Epithelial cell of esophagus (primary cell): ENCODE measurements at regions not wholly inside any gene's neighbourhood (a gene's known extent, or its start where the extent isn't known, plus 50 kb on each side); places are given as distances from the start of the nearest gene placed in this dataset.
"Not testable (repeated sequence)": the region's sequence is repeated elsewhere in the genome, so short reads cannot be mapped to it uniquely, and the experiment has no call there.

Source experiments
- DNase-seq: peaks from one replicate; pipeline ENCODE4 v3.0.0; 2010; ENCODE audit warnings: low read depth
- H3K4me3 ChIP-seq: 2 replicates; pipeline ENCODE4 v1.5.1; 2011; ENCODE audit warnings: mild to moderate bottlenecking, low read length, control low read depth
- TF ChIP-seq, protein P1 (sequence below): IDR thresholded peaks from 2 replicates; pipeline ENCODE4 v1.5.1; 2011; ENCODE audit warnings: low read depth, mild to moderate bottlenecking, low read length, control low read depth, inconsistent platforms; ENCODE audit not compliant: insufficient read depth; ENCODE audit errors: missing control alignments

DNA sequence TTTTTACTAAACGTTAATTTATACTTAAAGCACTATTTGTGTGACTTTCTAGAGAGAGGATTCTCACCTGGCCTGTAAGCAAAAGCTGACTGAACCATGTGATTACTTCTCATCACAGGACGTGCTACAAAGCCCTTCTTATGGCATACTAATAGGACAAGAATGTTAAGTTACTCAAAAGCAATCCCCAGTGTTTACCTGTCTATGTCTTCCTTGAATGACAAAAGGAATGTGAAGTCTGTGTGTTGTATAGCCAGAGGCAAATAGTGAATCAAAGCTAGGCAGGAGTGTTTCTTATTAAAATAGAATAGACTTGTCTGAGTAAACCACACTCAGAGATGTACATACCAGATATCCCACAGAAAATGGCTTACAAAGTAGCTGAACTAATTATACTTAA, 1465.5 kb downstream of the SUCLG1 start:
- H3K4me3 ChIP-seq, result no peak overlapping the region
- peak; percentile 98 for DNase-seq
- TF ChIP-seq, protein P1, sequence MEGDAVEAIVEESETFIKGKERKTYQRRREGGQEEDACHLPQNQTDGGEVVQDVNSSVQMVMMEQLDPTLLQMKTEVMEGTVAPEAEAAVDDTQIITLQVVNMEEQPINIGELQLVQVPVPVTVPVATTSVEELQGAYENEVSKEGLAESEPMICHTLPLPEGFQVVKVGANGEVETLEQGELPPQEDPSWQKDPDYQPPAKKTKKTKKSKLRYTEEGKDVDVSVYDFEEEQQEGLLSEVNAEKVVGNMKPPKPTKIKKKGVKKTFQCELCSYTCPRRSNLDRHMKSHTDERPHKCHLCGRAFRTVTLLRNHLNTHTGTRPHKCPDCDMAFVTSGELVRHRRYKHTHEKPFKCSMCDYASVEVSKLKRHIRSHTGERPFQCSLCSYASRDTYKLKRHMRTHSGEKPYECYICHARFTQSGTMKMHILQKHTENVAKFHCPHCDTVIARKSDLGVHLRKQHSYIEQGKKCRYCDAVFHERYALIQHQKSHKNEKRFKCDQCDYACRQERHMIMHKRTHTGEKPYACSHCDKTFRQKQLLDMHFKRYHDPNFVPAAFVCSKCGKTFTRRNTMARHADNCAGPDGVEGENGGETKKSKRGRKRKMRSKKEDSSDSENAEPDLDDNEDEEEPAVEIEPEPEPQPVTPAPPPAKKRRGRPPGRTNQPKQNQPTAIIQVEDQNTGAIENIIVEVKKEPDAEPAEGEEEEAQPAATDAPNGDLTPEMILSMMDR, result no peak

DNA sequence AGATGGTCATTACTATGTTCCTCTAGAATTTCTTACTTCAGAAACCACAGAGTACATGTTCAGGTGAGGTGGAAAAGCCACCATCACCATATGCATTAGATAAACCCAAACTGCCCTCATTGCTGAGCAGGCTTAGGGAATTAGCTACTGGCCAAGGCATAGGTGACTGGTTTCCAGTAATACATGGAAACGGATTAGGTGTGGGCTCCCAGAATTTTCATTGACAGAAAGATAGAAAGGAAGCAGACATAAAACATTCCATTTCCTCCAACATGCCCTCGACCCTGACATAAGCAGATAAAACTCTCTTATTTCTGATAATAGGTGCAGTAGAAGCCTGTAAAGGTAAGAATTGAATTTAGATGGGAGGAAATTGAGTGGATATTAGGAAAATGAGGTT, 1466.1 kb downstream of the SUCLG1 start:
- H3K4me3 ChIP-seq, result no peak overlapping the region
- no peak for DNase-seq
- TF ChIP-seq, protein P1, result no peak

DNA sequence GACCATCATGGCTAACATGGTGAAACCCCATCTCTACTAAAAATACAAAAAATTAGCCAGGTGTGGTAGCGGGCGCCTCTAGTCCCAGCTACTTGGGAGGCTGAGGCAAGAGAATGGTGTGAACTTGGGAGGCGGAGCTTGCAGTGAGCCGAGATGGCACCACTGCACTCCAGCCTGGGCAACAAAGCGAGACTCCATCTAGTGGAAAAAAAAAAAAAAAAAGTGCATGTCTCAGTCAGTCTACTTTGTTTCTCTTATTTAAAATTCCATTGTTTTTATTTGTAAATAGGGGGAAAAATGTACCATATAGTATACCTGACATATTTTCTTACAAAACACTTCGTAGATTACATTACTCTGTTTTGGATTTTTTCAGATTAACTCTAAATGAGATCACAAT, 1471.4 kb downstream of the SUCLG1 start:
- not testable (repeated sequence) for DNase-seq, H3K4me3 ChIP-seq

DNA sequence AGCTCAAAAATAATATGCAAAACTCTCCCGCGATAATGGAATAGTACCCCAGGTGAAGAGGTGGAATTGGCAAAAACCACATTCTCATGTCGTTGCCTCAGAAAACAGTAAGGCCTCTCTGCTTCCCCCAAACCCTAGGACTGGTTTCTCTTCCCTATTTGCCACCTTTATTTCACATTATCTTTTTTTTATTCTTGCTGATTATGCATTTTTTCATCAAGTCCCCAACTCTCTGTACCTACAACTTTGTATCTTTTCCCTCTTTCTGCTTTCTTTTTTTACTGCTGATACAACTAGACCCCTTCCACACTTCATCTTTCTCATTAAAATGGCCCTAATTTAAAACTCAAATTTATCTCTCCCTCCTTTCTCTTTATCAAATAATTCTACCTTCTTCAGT, 1472.2 kb downstream of the SUCLG1 start:
- TF ChIP-seq, protein P1, result no peak
- no peak for DNase-seq
- H3K4me3 ChIP-seq, result no peak overlapping the region

DNA sequence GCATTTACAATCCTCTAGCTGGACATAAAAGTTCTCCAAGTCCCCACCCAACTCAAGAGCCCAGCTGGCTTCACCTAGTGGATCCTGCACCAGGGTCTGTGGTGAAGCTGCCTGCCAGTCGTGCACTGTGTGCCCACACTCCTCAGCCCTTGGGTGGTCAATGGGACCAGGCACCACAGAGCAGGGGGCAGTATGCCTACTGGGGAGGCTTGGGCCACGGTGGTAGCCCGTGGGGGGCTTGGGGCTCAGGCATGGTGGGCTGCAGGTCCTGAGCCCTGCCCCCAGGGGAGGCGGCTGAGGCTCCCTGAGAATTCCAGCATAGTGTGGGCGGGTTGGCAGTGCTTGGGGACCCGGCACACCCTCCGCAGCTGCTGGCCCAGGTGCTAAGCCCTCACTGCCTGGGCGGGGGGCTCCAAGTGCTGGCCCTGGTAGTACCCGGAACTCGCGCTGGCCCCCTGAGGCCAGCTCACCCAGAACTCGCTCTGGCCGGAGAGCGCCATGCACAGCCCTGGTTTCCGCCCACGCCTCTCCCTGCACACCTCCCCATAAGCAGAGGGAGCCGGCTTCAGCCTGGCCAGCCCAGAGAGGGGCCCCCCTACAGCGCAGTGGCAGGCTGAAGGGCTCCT, 1473.4 kb downstream of the SUCLG1 start:
- H3K4me3 ChIP-seq, result no peak overlapping the region
- TF ChIP-seq, protein P1, result no peak
- DNase-seq, result no peak

DNA sequence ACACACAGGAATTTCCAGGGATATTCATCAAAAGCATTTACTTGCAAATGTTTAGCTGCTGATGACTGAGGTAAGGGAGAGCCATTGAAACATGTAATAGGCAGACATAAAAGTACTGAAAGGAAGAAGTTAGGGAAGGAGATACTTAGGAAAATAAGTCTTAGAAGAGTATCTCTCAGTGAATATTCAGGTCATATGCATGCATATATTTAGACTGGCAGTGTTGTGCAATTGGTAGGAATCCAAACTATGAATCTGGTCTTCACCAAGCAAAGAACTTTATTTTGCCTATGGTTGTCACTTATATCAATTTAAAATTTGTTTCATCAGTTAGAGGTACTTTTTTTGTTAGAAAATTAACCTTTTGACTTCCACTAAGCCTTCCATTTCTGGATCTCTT, 1490.7 kb downstream of the SUCLG1 start:
- DNase-seq, result peak; percentile 26
- H3K4me3 ChIP-seq, result no peak overlapping the region
- TF ChIP-seq, protein P1, result no peak

DNA sequence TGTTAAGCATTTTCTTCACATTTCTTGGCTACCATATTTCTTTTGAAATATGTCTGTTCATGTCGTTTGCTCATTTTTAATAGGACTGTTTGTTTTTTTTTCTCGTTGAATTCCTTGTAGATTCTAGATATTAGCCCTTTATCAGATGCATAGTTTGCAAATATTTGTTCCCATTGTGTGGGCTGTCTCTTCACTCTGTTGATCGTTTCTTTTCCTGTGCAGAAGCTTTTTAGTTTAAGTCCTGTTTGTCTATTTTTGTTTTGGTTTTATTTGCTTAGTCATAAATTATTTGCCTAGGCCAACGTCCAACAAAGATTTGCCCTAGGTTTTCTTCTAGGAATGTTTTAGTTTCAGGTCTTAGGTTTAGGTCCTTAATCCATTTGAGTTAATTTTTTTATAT, 1494.7 kb downstream of the SUCLG1 start:
- TF ChIP-seq, protein P1, result no peak
- no peak overlapping the region for H3K4me3 ChIP-seq
- DNase-seq, result no peak

DNA sequence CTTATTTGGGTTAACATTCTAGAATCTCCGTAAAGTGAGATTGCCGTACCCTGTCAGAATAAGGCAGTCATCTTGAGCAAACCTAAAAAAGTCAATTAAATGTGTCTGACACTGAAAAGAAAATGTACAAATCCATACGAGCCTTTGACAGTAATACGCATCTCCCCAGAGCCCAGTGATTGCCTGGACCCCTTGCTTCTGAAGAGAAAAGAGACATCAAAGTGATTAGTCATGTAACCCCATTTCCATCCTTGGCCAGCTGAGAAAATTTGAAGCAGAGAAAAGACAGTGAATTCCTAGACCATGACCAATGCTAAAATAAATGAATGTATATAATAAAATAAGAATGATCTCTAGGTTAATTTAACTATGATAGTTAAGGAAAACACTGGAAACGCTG, 1499.4 kb downstream of the SUCLG1 start:
- DNase-seq, result no peak
- no peak overlapping the region for H3K4me3 ChIP-seq
- TF ChIP-seq, protein P1, result no peak
